NCI-H2081 treated with DMSO at 0.1 percent for 48 hours (cell line): ENCODE measurements at regions not wholly inside any gene's neighbourhood (a gene's known extent, or its start where the extent isn't known, plus 50 kb on each side); places are given as distances from the start of the nearest gene placed in this dataset.

ENCODE experiments used
- DNase-seq: peaks from one replicate; lab custom pipeline; 2025; lab: John Stamatoyannopoulos, UW

- no peak for DNase-seq
Observed at GRCh38 chr11:91860661-91861060, 364.0 kb upstream of the FAT3 start.

DNA sequence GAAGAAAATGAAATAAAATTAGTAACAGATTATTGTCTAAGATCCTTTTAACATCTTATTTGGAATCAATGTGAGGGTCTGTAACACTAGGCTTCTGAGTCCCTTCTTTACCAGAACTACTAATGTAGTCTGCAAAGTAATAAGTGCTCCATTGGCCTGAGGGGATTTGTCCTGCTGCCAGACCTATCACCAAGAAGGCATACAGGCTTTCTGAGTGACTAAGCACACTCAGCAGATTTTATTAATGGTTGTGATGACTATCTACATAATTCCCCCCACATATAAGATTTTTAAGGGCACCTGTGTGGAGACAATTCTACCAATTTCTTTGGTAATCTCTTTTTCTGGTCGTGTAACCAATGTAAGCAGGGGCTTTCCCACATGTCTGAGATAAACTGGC is 365.0 kb upstream of the FAT3 start:
- DNase-seq = no peak

DNA sequence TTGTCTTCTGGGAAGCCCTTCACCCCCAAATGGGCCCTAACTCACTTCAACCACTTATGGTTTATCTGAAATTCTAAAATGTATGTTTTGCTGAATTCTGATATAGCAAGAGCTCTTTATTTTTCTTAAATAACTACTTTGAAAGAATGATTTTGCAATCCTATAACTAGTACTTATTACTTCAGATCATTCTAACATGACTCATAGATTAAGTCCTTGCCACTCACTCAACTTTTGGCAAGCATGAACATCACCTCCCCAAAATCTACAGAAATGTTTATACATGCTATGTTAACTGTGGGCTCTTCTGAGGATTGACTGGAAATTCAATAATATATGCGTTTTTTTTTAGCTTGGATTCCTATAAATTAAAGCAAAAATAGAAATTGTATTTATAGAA is 367.4 kb upstream of the FAT3 start:
- no peak for DNase-seq

- DNase-seq = no peak
Observed at GRCh38 chr11:91854780-91855179, 369.8 kb upstream of the FAT3 start.

GRCh38 chr11:91854171-91854570 is 370.4 kb upstream of the FAT3 start:
- DNase-seq = no peak

DNA sequence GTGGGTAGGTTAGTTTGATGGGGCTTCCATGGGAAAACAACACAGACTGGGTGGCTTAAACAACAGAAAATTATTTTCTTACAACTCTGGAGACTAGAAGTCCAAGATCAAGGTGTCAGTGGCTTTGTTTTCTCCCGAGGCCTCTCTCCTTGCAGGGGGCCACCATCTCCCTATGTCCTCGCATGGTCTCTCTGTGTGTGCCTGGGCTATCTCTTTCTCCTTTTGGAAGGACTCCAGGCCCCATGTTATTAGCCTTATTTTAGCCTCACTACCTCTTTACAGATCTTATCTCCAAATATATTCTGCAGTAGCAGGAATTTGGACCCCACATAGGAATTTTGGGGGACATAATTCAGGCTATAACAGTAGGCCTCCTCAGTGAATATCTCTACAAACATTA is 372.7 kb upstream of the FAT3 start:
- no peak for DNase-seq

- DNase-seq = no peak
Observed at GRCh38 chr11:91850533-91851275, 373.9 kb upstream of the FAT3 start.

- DNase-seq = no peak
Observed at GRCh38 chr11:91850021-91850420, 374.6 kb upstream of the FAT3 start.

- no peak for DNase-seq
Observed at GRCh38 chr11:91846649-91847048, 378.0 kb upstream of the FAT3 start.

DNA sequence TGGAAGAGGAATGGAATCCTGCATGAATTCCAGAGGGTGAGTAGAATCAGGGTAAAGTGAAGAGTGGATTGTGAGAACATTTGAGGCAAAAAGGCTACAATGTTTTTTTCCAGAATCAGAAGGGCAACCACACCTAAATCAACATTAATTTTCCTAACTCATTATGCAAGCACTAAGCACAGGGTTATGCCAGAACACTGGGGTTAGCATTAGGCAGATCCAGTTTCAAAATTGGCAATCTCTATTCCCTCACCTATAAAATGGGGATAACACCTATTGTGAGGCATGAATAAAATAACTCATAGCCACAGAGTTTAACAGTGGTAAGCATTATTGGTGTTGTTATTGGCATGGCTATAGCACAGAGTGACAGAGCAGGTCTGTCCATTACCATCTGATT is 378.6 kb upstream of the FAT3 start:
- no peak for DNase-seq

GRCh38 chr11:91840640-91841240 is 383.9 kb upstream of the FAT3 start:
- no peak for DNase-seq

- no peak for DNase-seq
Observed at GRCh38 chr11:91837411-91838330, 386.9 kb upstream of the FAT3 start.

DNA sequence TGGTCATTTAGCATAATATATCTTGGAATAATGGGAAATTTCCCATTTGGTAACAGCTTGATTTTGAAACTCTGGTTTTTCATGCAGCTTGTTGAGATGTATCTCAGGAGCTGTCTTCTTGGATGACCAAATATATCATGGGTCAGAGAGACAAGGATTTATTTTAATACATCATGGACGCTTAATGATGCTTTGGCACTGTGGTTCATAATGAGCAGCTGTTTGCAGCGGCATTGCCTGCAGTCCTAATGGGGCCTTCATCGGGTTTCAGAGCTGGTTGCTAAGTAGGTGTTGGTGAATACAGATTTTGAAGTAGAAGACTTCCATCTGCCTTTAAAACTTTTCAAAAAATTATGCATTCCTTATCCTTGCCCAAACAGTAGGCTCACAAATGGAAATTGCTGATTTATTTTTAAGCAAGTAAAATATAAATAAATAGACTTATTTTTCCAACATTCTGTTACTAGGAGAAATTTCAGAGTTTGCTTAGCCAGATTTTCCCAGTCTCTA is 389.5 kb upstream of the FAT3 start:
- DNase-seq = no peak

GRCh38 chr11:91828901-91829300 is 395.7 kb upstream of the FAT3 start:
- DNase-seq = no peak

- no peak for DNase-seq
Observed at GRCh38 chr11:91825777-91826176, 398.8 kb upstream of the FAT3 start.

- no peak for DNase-seq
Observed at GRCh38 chr11:91823252-91823830, 401.3 kb upstream of the FAT3 start.

- DNase-seq = no peak
Observed at GRCh38 chr11:91822805-91823204, 401.8 kb upstream of the FAT3 start.

DNA sequence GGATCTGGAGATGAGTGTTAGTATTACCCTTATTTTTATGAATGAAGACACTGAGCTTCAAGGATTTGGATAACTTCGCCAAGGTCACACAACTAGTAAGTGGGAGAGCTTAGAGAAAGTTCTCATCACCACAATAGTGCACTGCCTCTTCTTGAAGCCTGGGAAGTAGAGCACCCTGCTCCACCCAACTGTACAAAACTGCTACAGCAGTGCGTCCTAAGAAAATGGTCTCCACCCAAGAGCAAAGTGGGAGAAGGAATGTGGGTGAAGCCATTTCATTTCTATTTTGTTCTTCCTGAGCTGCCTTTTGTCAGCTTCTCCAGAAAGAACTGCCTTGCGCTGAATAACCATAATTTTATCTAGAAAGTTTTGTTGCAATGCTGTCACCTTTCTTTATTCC is 403.9 kb upstream of the FAT3 start:
- DNase-seq = no peak

DNA sequence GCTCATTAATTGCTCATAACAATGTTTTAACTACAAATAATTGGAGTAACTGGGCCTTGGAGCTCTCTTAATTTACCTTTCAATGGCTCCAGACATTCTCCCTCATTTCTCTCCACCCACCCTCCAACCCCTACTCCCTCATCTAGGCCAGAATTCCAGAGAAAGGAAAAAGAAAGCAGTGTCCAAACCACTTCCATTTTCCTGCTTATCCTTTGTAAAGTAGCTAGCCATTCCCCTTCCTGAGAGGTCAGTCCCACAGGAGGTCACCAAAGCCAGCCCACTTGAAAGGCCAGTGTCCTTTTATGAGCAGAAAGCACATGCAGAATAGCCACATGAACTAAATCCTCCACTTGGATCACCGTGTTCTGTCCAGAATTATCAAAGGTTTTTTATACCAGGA is 404.8 kb upstream of the FAT3 start:
- no peak for DNase-seq

GRCh38 chr11:91819195-91819594 is 405.4 kb upstream of the FAT3 start:
- DNase-seq = no peak

GRCh38 chr11:91817996-91818395 is 406.6 kb upstream of the FAT3 start:
- no peak for DNase-seq

DNA sequence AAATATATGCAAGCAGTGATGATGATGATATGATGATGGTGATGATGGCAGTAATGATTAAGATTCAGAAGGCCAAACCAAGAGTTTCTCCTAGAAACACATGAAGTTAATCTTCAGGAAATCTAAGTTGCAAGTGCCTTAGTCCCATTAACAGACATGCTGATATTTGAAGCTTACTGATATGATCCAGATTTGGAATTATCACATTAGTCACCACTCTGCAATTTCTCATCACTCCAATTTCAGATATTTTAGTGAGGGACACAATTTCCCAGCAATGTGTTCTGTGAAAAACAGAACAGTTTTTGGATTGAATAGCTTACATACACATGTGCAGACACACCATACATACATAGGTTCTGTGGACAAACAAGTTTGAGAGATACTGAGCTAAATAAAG is 411.4 kb upstream of the FAT3 start:
- DNase-seq = no peak
